ENCODE measurements at regions not wholly inside any gene's neighbourhood (a gene's known extent, or its start where the extent isn't known, plus 50 kb on each side); places are given as distances from the start of the nearest gene placed in this dataset.
"Not testable (repeated sequence)": the region's sequence is repeated elsewhere in the genome, so short reads cannot be mapped to it uniquely, and the experiment has no call there.

GRCh38 chrX:1751781-1752180 lies 136.9 kb downstream of the ASMT start:
- H3K27me3 ChIP-seq: no peaks in the 10 kb centered on the region
- WGBS, 2 donors: 86 to 94% methylated on average over 5 of the region's 5 CpGs
- no peaks in the 10 kb centered on the region for H3K9me3 ChIP-seq
- H3K4me1 ChIP-seq: no peaks in the 10 kb centered on the region
- no peaks in the 10 kb centered on the region for H3K36me3 ChIP-seq
- H3K4me3 ChIP-seq (replicated peaks in 1 of 3): no peak overlapping the region
- intact Hi-C loops (cut with DNase I): no loop called here
- DNase-seq: no peak
- TF ChIP-seq, protein P1, sequence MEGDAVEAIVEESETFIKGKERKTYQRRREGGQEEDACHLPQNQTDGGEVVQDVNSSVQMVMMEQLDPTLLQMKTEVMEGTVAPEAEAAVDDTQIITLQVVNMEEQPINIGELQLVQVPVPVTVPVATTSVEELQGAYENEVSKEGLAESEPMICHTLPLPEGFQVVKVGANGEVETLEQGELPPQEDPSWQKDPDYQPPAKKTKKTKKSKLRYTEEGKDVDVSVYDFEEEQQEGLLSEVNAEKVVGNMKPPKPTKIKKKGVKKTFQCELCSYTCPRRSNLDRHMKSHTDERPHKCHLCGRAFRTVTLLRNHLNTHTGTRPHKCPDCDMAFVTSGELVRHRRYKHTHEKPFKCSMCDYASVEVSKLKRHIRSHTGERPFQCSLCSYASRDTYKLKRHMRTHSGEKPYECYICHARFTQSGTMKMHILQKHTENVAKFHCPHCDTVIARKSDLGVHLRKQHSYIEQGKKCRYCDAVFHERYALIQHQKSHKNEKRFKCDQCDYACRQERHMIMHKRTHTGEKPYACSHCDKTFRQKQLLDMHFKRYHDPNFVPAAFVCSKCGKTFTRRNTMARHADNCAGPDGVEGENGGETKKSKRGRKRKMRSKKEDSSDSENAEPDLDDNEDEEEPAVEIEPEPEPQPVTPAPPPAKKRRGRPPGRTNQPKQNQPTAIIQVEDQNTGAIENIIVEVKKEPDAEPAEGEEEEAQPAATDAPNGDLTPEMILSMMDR (IDR thresholded peaks at IDR 0.05): no peak
- TF ChIP-seq POLR2A (IDR thresholded peaks at IDR 0.05): no peak
- no peak overlapping the region for H3K27ac ChIP-seq

DNA sequence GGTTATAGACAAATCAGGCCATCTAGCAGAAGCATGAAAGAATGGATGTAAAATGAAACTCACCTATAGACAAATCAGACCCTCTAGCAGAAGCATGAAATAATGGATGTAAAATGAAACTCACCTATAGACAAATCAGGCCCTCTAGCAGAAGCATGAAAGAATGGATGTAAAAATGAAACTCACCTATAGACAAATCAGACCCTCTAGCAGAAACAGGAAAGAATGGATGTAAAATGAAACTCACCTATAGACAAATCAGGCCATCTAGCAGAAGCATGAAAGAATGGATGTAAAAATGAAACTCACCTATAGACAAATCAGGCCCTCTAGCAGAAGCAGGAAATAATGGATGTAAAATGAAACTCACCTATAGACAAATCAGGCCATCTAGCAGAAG lies 137.9 kb downstream of the ASMT start:
- H3K4me3 ChIP-seq (replicated peaks in 1 of 3); H3K4me1 ChIP-seq; DNase-seq; H3K27ac ChIP-seq; H3K27me3 ChIP-seq; H3K36me3 ChIP-seq; H3K9me3 ChIP-seq; intact Hi-C loops (cut with DNase I): not testable (repeated sequence)

DNA sequence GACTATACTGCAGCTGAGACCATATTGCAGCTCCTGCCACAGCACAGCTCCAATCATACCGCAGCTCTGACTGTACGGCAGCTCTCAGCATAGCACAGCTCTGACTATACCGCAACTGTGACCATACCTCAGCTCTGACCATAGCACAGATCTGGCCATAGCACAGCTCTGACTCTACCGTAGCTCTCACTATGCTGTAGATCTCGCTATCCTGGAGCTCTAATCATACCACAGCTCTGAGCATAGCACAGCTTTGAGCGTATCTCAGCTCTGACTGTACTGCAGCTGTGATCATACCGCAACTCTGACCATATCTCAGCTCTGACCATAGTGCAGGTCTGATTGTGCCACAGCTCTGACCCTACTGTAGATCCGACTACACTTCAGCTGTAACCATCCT lies 139.2 kb downstream of the ASMT start:
- intact Hi-C loops (cut with DNase I): no loop called here
- Histone ChIP-seq H3K27ac (no peak overlapping the region), H3K9me3 (no peaks in the 10 kb centered on the region), H3K4me1 (no peaks in the 10 kb centered on the region), H3K4me3 (replicated peaks in 1 of 3) (no peak overlapping the region), H3K36me3 (no peaks in the 10 kb centered on the region), H3K27me3 (no peaks in the 10 kb centered on the region)
- no peak for DNase-seq
- no peak for TF ChIP-seq POLR2A (IDR thresholded peaks at IDR 0.05)
- TF ChIP-seq, protein P1 (IDR thresholded peaks at IDR 0.05): no peak
- WGBS, 2 donors: 90 to 95% methylated on average over 7 to 8 of the region's 8 CpGs

GRCh38 chrX:1763294-1763693 lies 148.4 kb downstream of the ASMT start:
- intact Hi-C loops (cut with DNase I): no loop called here
- DNase-seq: no peak
- Histone ChIP-seq H3K4me3 (replicated peaks in 1 of 3) (no peak overlapping the region), H3K4me1 (no peaks in the 10 kb centered on the region), H3K27me3 (no peaks in the 10 kb centered on the region), H3K9me3 (no peaks in the 10 kb centered on the region), H3K27ac (no peak overlapping the region), H3K36me3 (no peaks in the 10 kb centered on the region)
- no peak for TF ChIP-seq POLR2A (IDR thresholded peaks at IDR 0.05)
- TF ChIP-seq, protein P1 (IDR thresholded peaks at IDR 0.05): no peak
- WGBS, 2 donors: 70 to 80% methylated on average over 1 to 5 of the region's 5 CpGs

GRCh38 chrX:1764883-1765364 lies 150.1 kb downstream of the ASMT start:
- H3K27ac ChIP-seq; H3K9me3 ChIP-seq; H3K4me3 ChIP-seq (replicated peaks in 1 of 3); DNase-seq; intact Hi-C loops (cut with DNase I); H3K36me3 ChIP-seq; H3K27me3 ChIP-seq; H3K4me1 ChIP-seq: not testable (repeated sequence)
- 77 to 88% methylated on average over 12 to 18 of the region's 19 CpGs for WGBS, 2 donors

DNA sequence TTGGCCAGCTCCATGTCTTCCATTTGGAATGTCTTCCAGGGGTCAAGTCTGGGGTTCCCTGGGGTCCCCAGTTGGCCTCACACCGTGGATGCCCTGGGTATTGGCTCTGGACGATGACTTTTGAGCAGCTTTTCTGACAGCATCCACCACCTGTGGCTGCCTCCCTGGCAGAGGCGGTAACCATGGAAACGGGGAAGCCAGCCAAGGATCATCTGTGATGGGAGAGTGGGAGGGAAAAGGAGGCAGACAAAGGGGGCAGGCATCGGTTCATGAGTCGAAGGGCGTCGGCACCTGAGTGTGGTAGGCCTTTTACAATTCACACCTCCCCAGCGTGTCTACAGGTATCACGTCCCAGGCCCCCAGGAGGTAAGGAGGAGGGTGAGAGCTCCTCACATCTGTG lies 152.2 kb downstream of the ASMT start:
- 67 to 72% methylated on average over 10 of the region's 10 CpGs for WGBS, 2 donors
- no peak for DNase-seq
- Histone ChIP-seq H3K27me3 (no peaks in the 10 kb centered on the region), H3K27ac (no peak overlapping the region), H3K36me3 (no peaks in the 10 kb centered on the region), H3K4me1 (no peaks in the 10 kb centered on the region), H3K9me3 (no peaks in the 10 kb centered on the region), H3K4me3 (replicated peaks in 1 of 3) (no peak overlapping the region)
- no peak for TF ChIP-seq POLR2A (IDR thresholded peaks at IDR 0.05)
- TF ChIP-seq, protein P1 (IDR thresholded peaks at IDR 0.05): no peak
- intact Hi-C loops (cut with DNase I): no loop called here
